NCI-H524 (cell line): ENCODE measurements at regions not wholly inside any gene's neighbourhood (a gene's known extent, or its start where the extent isn't known, plus 50 kb on each side); places are given as distances from the start of the nearest gene placed in this dataset.
"Not testable (repeated sequence)": the region's sequence is repeated elsewhere in the genome, so short reads cannot be mapped to it uniquely, and the experiment has no call there.

Experiments
- DNase-seq, 2 experiments: peaks; one replicate each; lab custom pipeline; 2025; lab: John Stamatoyannopoulos, UW

DNA sequence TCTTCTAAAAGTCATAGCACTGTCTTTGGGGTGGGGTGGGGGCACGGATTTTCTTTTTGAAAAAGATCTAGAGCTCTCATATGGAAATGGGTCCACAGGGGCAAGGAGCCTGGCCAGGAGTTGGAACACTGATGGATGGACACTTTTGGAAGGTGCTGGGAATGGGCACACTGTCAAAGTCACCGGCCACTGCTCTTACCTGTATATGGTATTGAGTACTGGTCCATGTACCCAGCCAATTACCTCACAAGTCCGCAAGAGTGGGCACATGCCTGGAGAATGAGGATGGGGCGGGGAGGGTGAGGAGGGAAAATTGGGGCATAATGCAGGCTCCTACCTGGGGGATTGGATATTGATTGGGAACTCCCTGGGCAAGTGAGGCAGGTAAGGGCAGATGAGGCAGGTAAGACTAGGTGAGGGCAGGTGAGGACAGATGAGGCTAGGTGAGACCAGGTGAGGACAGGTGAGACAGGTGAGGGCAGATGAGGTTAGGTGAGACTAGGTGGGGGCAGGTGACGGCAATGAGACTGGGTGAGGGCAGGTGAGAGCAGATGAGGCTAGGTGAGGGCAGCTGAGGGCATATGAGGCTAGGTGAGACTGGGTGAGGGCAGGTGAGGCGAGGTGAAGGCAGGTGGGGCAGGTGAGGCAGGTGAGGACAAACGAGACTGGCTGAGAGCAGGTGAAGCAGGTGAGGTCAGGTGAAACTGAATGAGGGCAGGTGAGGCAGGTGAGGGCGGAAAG lies 167.9 kb downstream of the NRN1 start:
- no peak for DNase-seq

DNA sequence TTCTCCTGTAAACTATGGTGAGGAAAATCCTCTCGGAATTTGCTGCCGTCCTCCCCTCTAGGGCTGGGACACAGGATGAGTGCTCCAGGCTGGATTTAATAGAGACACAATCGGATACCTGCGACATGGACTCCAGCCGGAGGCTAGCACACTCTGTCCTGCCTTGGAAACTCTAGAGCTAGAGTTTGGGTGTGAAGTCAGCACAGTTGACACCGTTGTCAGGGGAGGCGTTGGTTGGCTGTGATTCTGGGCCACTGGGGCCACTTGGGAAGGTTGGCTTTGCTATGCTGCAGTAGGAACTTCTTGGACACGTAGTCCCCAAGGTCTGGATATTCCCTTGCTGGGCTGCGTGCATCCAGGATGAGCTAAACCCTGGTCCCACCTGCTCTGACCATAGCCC lies 169.4 kb downstream of the NRN1 start:
- no peak for DNase-seq

- DNase-seq: not testable (repeated sequence)
Observed at GRCh38 chr6:5836597-5836996, 170.1 kb downstream of the NRN1 start.

- DNase-seq: no peak
Observed at GRCh38 chr6:5833120-5833519, 173.6 kb downstream of the NRN1 start.

- DNase-seq: no peak
Observed at GRCh38 chr6:5832668-5833067, 174.1 kb downstream of the NRN1 start.

GRCh38 chr6:5831219-5831862 lies 175.4 kb downstream of the NRN1 start:
- not testable (repeated sequence) for DNase-seq

DNA sequence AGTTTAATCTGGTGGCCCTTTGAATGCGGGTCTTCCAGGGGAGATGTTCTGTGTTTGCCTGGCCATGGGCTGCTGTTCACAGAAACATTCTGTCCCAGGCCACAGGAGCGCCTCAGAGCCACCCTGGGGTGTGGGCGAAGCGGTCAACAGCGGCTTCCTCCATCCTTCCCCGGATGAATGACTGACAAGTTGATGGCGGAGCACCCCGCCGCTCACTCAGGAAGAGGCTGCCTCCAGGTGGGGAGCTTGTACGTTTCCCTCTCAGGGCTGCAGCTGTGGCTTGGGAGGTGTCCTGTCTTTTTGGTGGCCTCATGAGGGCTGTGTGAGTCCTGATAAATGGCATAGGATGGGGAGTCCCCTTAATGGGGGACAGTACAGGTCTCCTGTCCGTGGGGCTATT lies 178.4 kb downstream of the NRN1 start:
- DNase-seq: no peak

- DNase-seq: peak; percentile 12 to 20
Observed at GRCh38 chr6:5827056-5827904, 179.4 kb downstream of the NRN1 start.

GRCh38 chr6:5824382-5824983 lies 182.2 kb downstream of the NRN1 start:
- DNase-seq: not testable (repeated sequence)
